HAP-1 (cell line): ENCODE measurements at regions not wholly inside any gene's neighbourhood (a gene's known extent, or its start where the extent isn't known, plus 50 kb on each side); places are given as distances from the start of the nearest gene placed in this dataset.

Experiments used
- DNase-seq, 2 experiments: peaks; one replicate each; pipeline ENCODE4 v3.0.0-alpha.2; 2016 to 2020; ENCODE audit warnings: low spot score in 2 of 2
- H3K27me3 ChIP-seq: fragments of 250-450 bp; sonication (Bioruptor Pico); 2 replicates; pipeline ENCODE4 v1.5.1; 2020; ENCODE audit warnings: low read depth, mild to moderate bottlenecking, moderate library complexity
- H3K36me3 ChIP-seq: fragments of 250-450 bp; sonication (Bioruptor Pico); replicated peaks from 2 replicates; pipeline ENCODE4 v1.5.1; 2020; ENCODE audit warnings: mild to moderate bottlenecking
- H3K4me1 ChIP-seq: fragments of 250-450 bp; sonication (Bioruptor Pico); 2 replicates; pipeline ENCODE4 v1.5.1; 2020; ENCODE audit warnings: mild to moderate bottlenecking
- H3K4me3 ChIP-seq: fragments of 250-450 bp; sonication (Bioruptor Pico); 2 replicates; pipeline ENCODE4 v1.5.1; 2020; ENCODE audit warnings: mild to moderate bottlenecking, moderate library complexity
- H3K9me3 ChIP-seq: fragments of 250-450 bp; sonication (Bioruptor Pico); 2 replicates; pipeline ENCODE4 v1.5.1; 2020; ENCODE audit warnings: mild to moderate bottlenecking, moderate library complexity
- in situ Hi-C: fragments of 300-500 bp; cut with MboI; formaldehyde crosslinking; loops from 3 replicates; pipeline ENCODE4 v1.14.3; 2020; ENCODE audit warnings: low sequenced_read_pairs, inconsistent platforms, mixed read lengths

GRCh38 chr10:31596765-31597164, 277.7 kb downstream of the ZEB1 start:
- H3K36me3 ChIP-seq, result no peaks in the 10 kb centered on the region
- H3K27me3 ChIP-seq, result no peaks in the 10 kb centered on the region
- in situ Hi-C loops, result no loop called here
- no peaks in the 10 kb centered on the region for H3K9me3 ChIP-seq
- no peak overlapping the region for H3K4me3 ChIP-seq
- no peaks in the 10 kb centered on the region for H3K4me1 ChIP-seq
- no peak for DNase-seq

DNA sequence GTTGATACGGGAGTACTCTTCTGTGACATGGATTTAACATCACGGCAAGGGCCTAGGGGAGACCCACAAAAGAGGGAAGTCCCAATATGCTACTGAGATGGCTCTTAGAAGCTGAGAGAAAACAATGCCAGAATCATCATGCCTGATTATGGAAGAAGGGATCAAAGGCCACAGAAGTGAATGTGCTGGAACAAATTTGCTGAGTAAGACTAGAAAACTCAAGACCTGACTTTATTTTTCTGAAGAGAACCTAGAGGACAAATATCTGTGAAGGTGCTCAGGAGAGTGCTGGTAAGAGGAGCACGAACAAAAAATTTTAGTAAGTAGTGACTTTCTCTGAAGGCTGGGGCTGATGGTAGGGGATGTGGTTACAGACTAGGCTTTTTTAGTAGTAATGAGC, 277.0 kb downstream of the ZEB1 start:
- in situ Hi-C loops, result no loop called here
- H3K4me1 ChIP-seq, result no peaks in the 10 kb centered on the region
- H3K36me3 ChIP-seq, result no peaks in the 10 kb centered on the region
- DNase-seq, result no peak
- H3K27me3 ChIP-seq, result no peaks in the 10 kb centered on the region
- no peaks in the 10 kb centered on the region for H3K9me3 ChIP-seq
- H3K4me3 ChIP-seq, result no peak overlapping the region

GRCh38 chr10:31594347-31594873, 275.4 kb downstream of the ZEB1 start:
- H3K4me3 ChIP-seq, result no peak overlapping the region
- no peaks in the 10 kb centered on the region for H3K36me3 ChIP-seq
- DNase-seq, result no peak
- H3K9me3 ChIP-seq, result no peaks in the 10 kb centered on the region
- in situ Hi-C loops, result no loop called here
- H3K27me3 ChIP-seq, result no peaks in the 10 kb centered on the region
- no peaks in the 10 kb centered on the region for H3K4me1 ChIP-seq

GRCh38 chr10:31593124-31593523, 274.1 kb downstream of the ZEB1 start:
- H3K4me1 ChIP-seq, result no peaks in the 10 kb centered on the region
- H3K27me3 ChIP-seq, result no peaks in the 10 kb centered on the region
- no peaks in the 10 kb centered on the region for H3K9me3 ChIP-seq
- DNase-seq, result no peak
- in situ Hi-C loops, result no loop called here
- no peaks in the 10 kb centered on the region for H3K36me3 ChIP-seq
- H3K4me3 ChIP-seq, result no peak overlapping the region

DNA sequence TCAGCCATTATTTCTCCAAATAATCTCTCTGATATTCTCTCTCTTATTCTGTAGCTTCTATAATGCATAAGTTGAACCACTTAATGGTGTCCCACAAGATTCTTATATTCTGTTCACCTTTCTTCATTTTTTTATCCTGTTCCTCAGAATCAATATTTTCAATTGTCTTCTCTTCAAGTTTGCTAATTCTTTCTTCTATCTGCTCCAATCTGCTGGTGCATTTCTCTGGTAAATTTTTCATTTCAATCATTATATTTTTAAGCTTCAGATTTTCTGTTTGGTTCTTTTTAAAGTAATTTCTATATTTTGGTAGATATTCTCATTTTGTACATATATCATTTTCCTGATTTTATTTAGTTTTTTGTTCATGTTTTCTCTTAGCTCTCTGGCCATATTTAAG, 272.6 kb downstream of the ZEB1 start:
- Histone ChIP-seq H3K4me1 (no peaks in the 10 kb centered on the region), H3K4me3 (no peak overlapping the region), H3K36me3 (no peaks in the 10 kb centered on the region), H3K9me3 (no peaks in the 10 kb centered on the region; the same call in 1 of the 2 replicates), H3K27me3 (no peaks in the 10 kb centered on the region)
- in situ Hi-C loops, result no loop called here
- DNase-seq, result no peak

DNA sequence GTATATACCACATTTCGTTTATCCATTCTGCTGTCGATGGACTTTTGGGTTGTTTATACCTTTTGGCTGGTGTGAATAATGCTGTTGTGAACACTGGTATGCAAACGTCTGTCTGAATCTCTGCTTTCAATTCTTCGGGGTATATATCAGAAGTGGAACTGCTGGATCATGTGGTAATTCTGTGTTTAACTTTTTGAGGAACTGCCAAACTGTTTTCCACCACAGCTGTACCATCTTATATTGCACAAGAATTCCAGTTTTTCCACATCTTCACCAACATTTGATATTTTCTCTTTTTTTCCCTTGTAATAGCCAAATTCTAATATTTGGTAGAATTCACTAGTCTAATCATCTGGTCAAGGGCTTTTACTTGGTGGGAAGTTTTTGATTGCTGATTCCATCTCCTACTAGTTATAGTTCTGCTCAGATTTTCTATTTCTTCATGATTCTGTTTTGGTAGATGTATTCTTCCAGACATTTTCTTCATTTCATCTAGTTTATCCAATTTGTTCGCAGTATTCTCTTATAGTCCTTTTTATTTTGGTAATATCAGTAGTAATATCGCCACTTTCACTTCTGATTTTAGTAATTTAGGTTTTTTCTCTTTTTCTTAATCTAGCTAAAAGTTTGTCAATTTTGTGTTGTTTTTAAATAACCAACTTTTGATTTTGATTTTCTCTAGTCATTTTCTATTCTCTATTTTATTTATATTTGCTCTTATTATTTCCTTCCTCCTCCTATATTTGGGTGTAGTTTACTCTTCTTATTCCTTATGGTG, 271.2 kb downstream of the ZEB1 start:
- no peaks in the 10 kb centered on the region; the same call in 1 of the 2 replicates for H3K9me3 ChIP-seq
- H3K36me3 ChIP-seq, result no peaks in the 10 kb centered on the region
- H3K4me3 ChIP-seq, result no peak overlapping the region
- no peak for DNase-seq
- in situ Hi-C loops, result no loop called here
- H3K27me3 ChIP-seq, result no peaks in the 10 kb centered on the region
- H3K4me1 ChIP-seq, result no peaks in the 10 kb centered on the region

DNA sequence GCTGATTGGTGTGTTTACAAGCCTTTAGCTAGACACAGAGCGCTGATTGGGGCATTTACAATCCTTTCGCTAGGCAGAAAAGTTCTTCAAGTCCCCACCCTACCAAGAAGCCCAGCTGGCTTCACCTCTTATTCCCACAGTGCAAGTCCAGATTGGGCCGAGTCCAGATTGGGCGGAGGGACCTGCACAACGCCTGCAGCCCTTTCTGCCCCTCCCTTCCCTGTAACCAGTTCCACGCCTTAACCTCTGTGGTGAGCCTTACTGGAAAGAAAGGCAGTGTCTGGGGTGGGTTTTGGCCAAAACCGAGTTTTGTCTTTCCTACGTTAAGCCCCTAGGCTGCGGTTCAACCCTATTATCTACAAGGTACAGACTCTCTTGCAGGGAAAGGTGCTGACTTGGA, 268.7 kb downstream of the ZEB1 start:
- in situ Hi-C loops, result no loop called here
- H3K4me1 ChIP-seq, result no peaks in the 10 kb centered on the region
- no peaks in the 10 kb centered on the region for H3K27me3 ChIP-seq
- DNase-seq, result no peak
- H3K4me3 ChIP-seq, result no peak overlapping the region
- no peaks in the 10 kb centered on the region; the same call in 1 of the 2 replicates for H3K9me3 ChIP-seq
- no peaks in the 10 kb centered on the region for H3K36me3 ChIP-seq

DNA sequence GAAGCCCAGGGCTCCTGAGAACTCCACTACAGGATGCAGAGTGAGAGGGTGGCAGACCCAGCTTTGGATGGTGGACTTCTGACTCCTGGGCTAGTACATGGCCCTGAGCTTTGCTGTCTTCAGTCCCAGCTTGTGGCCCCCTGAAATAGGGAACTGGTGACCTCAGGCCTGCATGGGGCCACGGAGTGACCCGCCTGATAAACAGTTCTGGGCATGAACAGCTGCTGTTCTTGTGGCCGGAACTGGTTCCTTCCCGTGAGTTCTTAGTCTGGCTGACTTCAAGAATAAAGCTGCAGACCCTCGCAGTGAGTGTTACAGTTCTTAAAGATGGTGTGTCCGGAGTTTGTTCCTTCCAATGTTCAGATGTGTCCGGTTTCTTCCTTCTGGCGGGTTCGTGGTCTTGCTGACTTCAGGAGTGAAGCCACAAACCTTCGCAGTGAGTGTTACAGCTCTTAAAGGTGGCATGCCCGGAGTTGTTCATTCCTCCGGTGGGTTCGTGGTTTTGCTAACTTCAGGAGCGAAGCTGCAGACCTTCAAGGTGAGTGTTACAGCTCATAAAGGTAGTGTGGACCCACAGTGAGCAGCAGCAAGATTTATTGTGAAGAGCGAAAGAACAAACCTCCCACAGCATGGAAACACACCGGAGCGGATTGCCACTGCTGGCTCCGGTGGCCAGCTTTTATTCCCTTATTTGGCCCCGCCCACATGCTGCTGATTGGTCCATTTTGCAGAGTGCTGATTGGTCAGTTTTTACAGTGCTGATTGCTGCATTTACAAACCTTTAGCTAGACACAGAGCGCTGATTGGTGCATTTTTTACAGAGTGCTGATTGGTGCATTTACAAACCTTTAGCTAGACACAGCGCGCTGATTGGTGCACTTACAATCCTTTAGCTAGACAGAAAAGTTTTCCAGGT, 268.0 kb downstream of the ZEB1 start:
- Histone ChIP-seq H3K4me3 (no peak overlapping the region), H3K36me3 (no peaks in the 10 kb centered on the region), H3K27me3 (no peaks in the 10 kb centered on the region), H3K4me1 (no peaks in the 10 kb centered on the region), H3K9me3 (no peaks in the 10 kb centered on the region; the same call in 1 of the 2 replicates)
- no peak for DNase-seq
- in situ Hi-C loops, result no loop called here

- in situ Hi-C loops, result no loop called here
- no peaks in the 10 kb centered on the region for H3K4me1 ChIP-seq
- H3K4me3 ChIP-seq, result no peak overlapping the region
- H3K9me3 ChIP-seq, result no peaks in the 10 kb centered on the region; the same call in 1 of the 2 replicates
- H3K27me3 ChIP-seq, result no peaks in the 10 kb centered on the region
- H3K36me3 ChIP-seq, result no peaks in the 10 kb centered on the region
- DNase-seq, result no peak
Measured at GRCh38 chr10:31584876-31585275, 265.9 kb downstream of the ZEB1 start.

- H3K4me3 ChIP-seq, result no peak overlapping the region
- no peak for DNase-seq
- H3K9me3 ChIP-seq, result no peaks in the 10 kb centered on the region; the same call in 1 of the 2 replicates
- H3K36me3 ChIP-seq, result no peaks in the 10 kb centered on the region
- H3K4me1 ChIP-seq, result no peaks in the 10 kb centered on the region
- no peaks in the 10 kb centered on the region for H3K27me3 ChIP-seq
- in situ Hi-C loops, result no loop called here
Measured at GRCh38 chr10:31584098-31584631, 265.1 kb downstream of the ZEB1 start.

DNA sequence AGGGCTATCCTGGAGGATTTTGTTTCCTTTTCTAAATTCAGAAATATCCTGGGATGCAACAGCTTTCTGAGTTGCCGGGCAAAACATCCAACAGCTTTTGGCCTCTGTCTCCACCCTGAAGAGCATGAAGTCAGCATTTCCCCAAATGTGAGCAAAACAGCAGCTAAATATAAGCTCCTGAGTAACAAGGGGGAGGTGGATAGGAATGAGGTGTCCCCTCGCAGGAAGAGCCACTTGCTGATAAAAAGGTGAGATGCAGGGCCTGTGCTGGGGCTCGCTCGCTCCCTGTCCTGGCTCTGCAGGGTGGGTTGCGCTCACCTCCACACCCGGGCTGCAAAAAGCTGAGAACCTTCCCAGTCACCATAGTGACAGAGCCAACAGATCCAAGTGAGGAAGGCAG, 264.3 kb downstream of the ZEB1 start:
- H3K4me1 ChIP-seq, result no peaks in the 10 kb centered on the region
- no peaks in the 10 kb centered on the region; the same call in 1 of the 2 replicates for H3K9me3 ChIP-seq
- H3K4me3 ChIP-seq, result no peak overlapping the region
- no peak for DNase-seq
- H3K36me3 ChIP-seq, result no peaks in the 10 kb centered on the region
- no peaks in the 10 kb centered on the region for H3K27me3 ChIP-seq
- in situ Hi-C loops, result no loop called here

DNA sequence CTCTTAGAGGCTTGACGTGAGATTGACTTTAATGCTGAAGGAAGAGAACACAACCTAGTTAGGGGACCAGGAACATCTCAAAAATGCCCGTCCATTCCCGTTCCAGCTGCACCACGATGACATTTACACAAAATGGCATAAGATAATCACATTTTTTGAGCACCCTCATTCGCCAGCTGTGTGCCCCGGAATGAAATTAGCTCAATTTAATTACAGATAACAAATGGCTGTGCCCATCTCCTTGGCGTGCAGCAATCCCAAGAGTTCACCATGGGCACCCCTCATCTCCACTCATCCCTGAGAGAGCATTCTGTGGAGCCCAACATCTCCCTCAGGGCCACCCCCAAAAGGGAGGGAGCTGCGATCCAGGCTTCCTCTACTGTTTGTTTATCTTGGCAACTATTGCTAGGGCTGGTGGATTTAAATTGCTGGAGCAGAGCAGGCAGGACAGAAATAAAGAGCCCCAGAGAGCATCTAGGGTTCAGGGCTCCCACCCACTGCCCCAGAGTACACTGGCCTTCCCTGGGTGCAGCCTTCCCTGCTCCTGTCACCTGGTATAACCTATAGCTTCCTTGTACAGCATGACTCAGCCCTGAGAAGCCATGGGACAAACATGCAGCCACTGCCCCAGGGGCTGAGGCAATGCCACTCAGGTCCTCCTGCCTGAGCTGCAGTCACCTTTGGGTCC, 263.5 kb downstream of the ZEB1 start:
- no peak for DNase-seq
- no peak overlapping the region for H3K4me3 ChIP-seq
- no peaks in the 10 kb centered on the region for H3K4me1 ChIP-seq
- H3K36me3 ChIP-seq, result no peaks in the 10 kb centered on the region
- no peaks in the 10 kb centered on the region for H3K27me3 ChIP-seq
- in situ Hi-C loops, result no loop called here
- H3K9me3 ChIP-seq, result no peaks in the 10 kb centered on the region; the same call in 1 of the 2 replicates

DNA sequence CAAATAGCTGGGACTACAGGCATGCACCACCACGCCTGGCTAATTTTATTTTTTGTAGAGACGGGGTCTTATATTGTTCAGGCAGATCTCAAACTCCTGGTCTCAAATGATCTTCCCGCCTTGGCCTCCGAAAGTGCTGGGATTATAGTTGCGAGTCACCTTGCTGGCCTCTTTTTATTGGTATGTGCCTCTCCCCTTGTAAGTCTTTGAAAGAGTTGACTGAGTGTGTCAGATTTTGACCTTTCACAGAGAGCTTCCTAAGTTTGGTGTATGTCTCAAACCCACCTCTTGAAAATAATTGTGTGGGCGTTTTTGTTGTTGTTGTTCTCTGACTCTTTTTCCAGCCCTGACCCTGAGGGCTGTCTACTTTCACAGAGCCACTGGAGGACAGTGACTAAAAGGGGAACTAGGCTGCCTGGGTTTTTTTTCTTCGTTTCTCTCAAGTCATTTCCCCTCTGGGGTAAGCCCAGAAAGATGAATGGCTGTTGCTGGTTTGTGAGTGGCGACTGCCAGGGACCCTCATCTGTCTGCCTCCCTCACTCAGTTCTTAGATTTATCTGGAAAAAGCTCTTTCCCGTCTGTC, 262.8 kb downstream of the ZEB1 start:
- no peaks in the 10 kb centered on the region for H3K4me1 ChIP-seq
- H3K4me3 ChIP-seq, result no peak overlapping the region

More for the DNA sequence above, 262.8 kb downstream of the ZEB1 start:
- H3K36me3 ChIP-seq, result no peaks in the 10 kb centered on the region
- in situ Hi-C loops, result no loop called here
- no peaks in the 10 kb centered on the region for H3K27me3 ChIP-seq
- H3K9me3 ChIP-seq, result no peaks in the 10 kb centered on the region
- no peak for DNase-seq
